H1 (cell line): ENCODE measurements at regions not wholly inside any gene's neighbourhood (a gene's known extent, or its start where the extent isn't known, plus 50 kb on each side); places are given as distances from the start of the nearest gene placed in this dataset.

Experiments used
- CTCF ChIA-PET: fragments of 300-600 bp; sonication (Branson Sonifier 250); formaldehyde crosslinking; loops from one replicate; lab custom pipeline; 2021; ENCODE audit not compliant: partially characterized antibody; lab: Charles Lee
- POLR2A ChIA-PET: fragments of 300-600 bp; sonication (Branson Sonifier 250); formaldehyde crosslinking; loops from one replicate; lab custom pipeline; 2021; ENCODE audit warnings: inconsistent platforms; ENCODE audit not compliant: partially characterized antibody; lab: Charles Lee
- DNase-seq, 2 experiments: peaks; one replicate each; pipeline versions ENCODE4 v3.0.0 to v3.0.0-alpha.2; 2010 to 2022; ENCODE audit warnings: low spot score in 2 of 2, low read depth in 1 of 2, mixed read lengths in 1 of 2
- FAIRE-seq: peaks from 2 replicates; lab custom pipeline; 2011; peaks lifted over from hg19 to GRCh38; lab: Jason Lieb, UNC
- H2AFZ ChIP-seq: 2 replicates; pipeline ENCODE4 v1.8.1; 2012; ENCODE audit warnings: low read length, inconsistent platforms
- H2AK5ac ChIP-seq: 2 replicates; pipeline ENCODE4 v1.6.1; 2013; ENCODE audit warnings: low read depth, low read length
- H2BK120ac ChIP-seq: replicated peaks from 2 replicates; pipeline ENCODE3; 2013; ENCODE audit warnings: low read depth, low read length, inconsistent platforms
- H2BK12ac ChIP-seq: 2 replicates; pipeline ENCODE4 v1.6.1; 2013; ENCODE audit warnings: low read depth, low read length
- H2BK15ac ChIP-seq: 2 replicates; pipeline ENCODE4 v1.6.1; 2013; ENCODE audit warnings: low read length
- H2BK20ac ChIP-seq: 2 replicates; pipeline ENCODE4 v1.6.1; 2013; ENCODE audit warnings: low read length
- H2BK5ac ChIP-seq: 2 replicates; pipeline ENCODE4 v1.6.1; 2013; ENCODE audit warnings: low read depth, low read length
- H3K14ac ChIP-seq: 2 replicates; pipeline ENCODE4 v1.6.1; 2013; ENCODE audit warnings: inconsistent platforms; ENCODE audit not compliant: insufficient read length
- H3K18ac ChIP-seq: 2 replicates; pipeline ENCODE4 v1.6.1; 2013; ENCODE audit warnings: low read length; ENCODE audit errors: extremely low read depth
- H3K23ac ChIP-seq: 2 replicates; pipeline ENCODE4 v1.6.1; 2013; ENCODE audit warnings: inconsistent platforms; ENCODE audit not compliant: insufficient read length
- H3K23me2 ChIP-seq: 2 replicates; pipeline ENCODE4 v1.6.1; 2013; ENCODE audit warnings: low read depth, low read length
- H3K27ac ChIP-seq: 2 replicates; pipeline ENCODE4 v1.6.1; 2011; ENCODE audit warnings: low read depth, low read length, inconsistent platforms
- H3K27me3 ChIP-seq, 4 experiments: replicated peaks in 1 of 4; 1 replicate in 1 of 4; 2 replicates in 3 of 4; pipeline versions ENCODE4 v1.6.1 to v1.8.1; 2011 to 2013; ENCODE audit warnings: low read length in 3 of 4, mild to moderate bottlenecking in 3 of 4, inconsistent platforms in 2 of 4, mixed read lengths in 2 of 4, moderate library complexity in 1 of 4; ENCODE audit not compliant: control insufficient read depth in 3 of 4, insufficient read depth in 3 of 4; ENCODE audit errors: extremely low read depth in 1 of 4
- H3K36me3 ChIP-seq, 4 experiments: 2 replicates each; pipeline versions ENCODE4 v1.6.1 to v1.8.1; 2011 to 2013; ENCODE audit warnings: mild to moderate bottlenecking in 4 of 4, low read length in 3 of 4, moderate library complexity in 2 of 4, control low read depth in 1 of 4, inconsistent platforms in 1 of 4; ENCODE audit not compliant: insufficient read depth in 4 of 4, control insufficient read depth in 2 of 4
- H3K4ac ChIP-seq: replicated peaks from 2 replicates; pipeline ENCODE3; 2013; ENCODE audit warnings: low read length, low read depth, mixed read lengths, inconsistent platforms; ENCODE audit not compliant: insufficient read length
- H3K4me1 ChIP-seq, 4 experiments: replicated peaks in 1 of 4; 1 replicate in 1 of 4; 2 replicates in 3 of 4; pipeline versions ENCODE4 v1.6.1 to v1.8.1; 2011 to 2013; ENCODE audit warnings: low read length in 3 of 4, inconsistent platforms in 2 of 4, mixed read lengths in 1 of 4; ENCODE audit not compliant: insufficient read depth in 4 of 4, control insufficient read depth in 3 of 4
- H3K4me2 ChIP-seq, 2 experiments: 2 replicates each; pipeline versions ENCODE4 v1.6.1 to v1.8.1; 2011 to 2013; ENCODE audit warnings: low read depth in 2 of 2, low read length in 2 of 2, control low read depth in 1 of 2, inconsistent platforms in 1 of 2, mild to moderate bottlenecking in 1 of 2; ENCODE audit not compliant: insufficient read depth in 1 of 2
- H3K4me3 ChIP-seq, 4 experiments: fragments of 200-600, 300-600 bp in 1 of 4; sonication (generic), shearing (Covaris generic), sonication (Bioruptor Twin) in 1 of 4; 2 replicates each; pipeline versions ENCODE4 v1.5.1 to v1.8.1; 2011 to 2016; ENCODE audit warnings: low read length in 4 of 4, low read depth in 3 of 4, control low read depth in 2 of 4, inconsistent platforms in 2 of 4, mild to moderate bottlenecking in 2 of 4, mixed read lengths in 1 of 4, moderate library complexity in 1 of 4; ENCODE audit not compliant: insufficient read depth in 2 of 4; ENCODE audit errors: extremely low read depth in 1 of 4
- H3K56ac ChIP-seq: replicated peaks from 2 replicates; pipeline ENCODE3; 2013; ENCODE audit warnings: low read depth, mild to moderate bottlenecking, mixed read lengths, low read length, inconsistent platforms; ENCODE audit not compliant: insufficient read length
- H3K79me1 ChIP-seq: 2 replicates; pipeline ENCODE4 v1.6.1; 2013; ENCODE audit warnings: low read depth, low read length, control low read depth
- H3K79me2 ChIP-seq, 2 experiments: 2 replicates each; pipeline versions ENCODE4 v1.6.1 to v1.8.1; 2012 to 2013; ENCODE audit warnings: low read length in 2 of 2, mild to moderate bottlenecking in 2 of 2, inconsistent platforms in 1 of 2; ENCODE audit not compliant: insufficient read depth in 2 of 2, control insufficient read depth in 1 of 2
- H3K9ac ChIP-seq, 4 experiments: replicated peaks in 1 of 4; 1 replicate in 1 of 4; 2 replicates in 3 of 4; pipeline versions ENCODE4 v1.6.1 to v1.8.1; 2011 to 2013; ENCODE audit warnings: low read depth in 3 of 4, low read length in 3 of 4, control low read depth in 2 of 4, mild to moderate bottlenecking in 2 of 4, moderate library complexity in 2 of 4, inconsistent platforms in 1 of 4; ENCODE audit errors: extremely low read depth in 1 of 4
- H3K9me3 ChIP-seq, 2 experiments: 2 replicates each; pipeline versions ENCODE4 v1.6.1 to v1.8.1; 2012 to 2013; ENCODE audit warnings: mild to moderate bottlenecking in 2 of 2, moderate library complexity in 2 of 2, control low read depth in 1 of 2, inconsistent platforms in 1 of 2, low read depth in 1 of 2, low read length in 1 of 2, mixed read lengths in 1 of 2; ENCODE audit not compliant: insufficient read depth in 2 of 2
- H4K20me1 ChIP-seq, 2 experiments: replicated peaks in 1 of 2; 2 replicates each; pipeline versions ENCODE3 to v1.8.1; 2011 to 2013; ENCODE audit warnings: inconsistent platforms in 2 of 2, low read length in 2 of 2, mild to moderate bottlenecking in 1 of 2; ENCODE audit not compliant: insufficient read depth in 2 of 2, control insufficient read depth in 1 of 2
- H4K5ac ChIP-seq: 2 replicates; pipeline ENCODE4 v1.6.1; 2013; ENCODE audit warnings: low read length, low read depth, mixed read lengths, inconsistent platforms; ENCODE audit not compliant: insufficient read length
- H4K8ac ChIP-seq: 2 replicates; pipeline ENCODE4 v1.8.0; 2013; ENCODE audit warnings: mild to moderate bottlenecking, moderate library complexity, low read length, inconsistent platforms; ENCODE audit not compliant: insufficient read depth; ENCODE audit errors: extremely low read depth
- H4K91ac ChIP-seq: replicated peaks from 2 replicates; pipeline ENCODE3; 2013; ENCODE audit warnings: low read length, mixed read lengths, inconsistent platforms; ENCODE audit not compliant: insufficient read length
- BCL11A ChIP-seq, 2 experiments: IDR thresholded peaks; one replicate each; pipeline ENCODE4 v1.6.1; 2011; ENCODE audit warnings: low read depth in 2 of 2, low read length in 2 of 2, mild to moderate bottlenecking in 2 of 2
- CHD2 ChIP-seq: IDR thresholded peaks from 2 replicates; pipeline ENCODE4 v1.6.1; 2012; ENCODE audit warnings: low read length, improper control_type of control experiment
- EGR1 ChIP-seq: IDR thresholded peaks from 2 replicates; pipeline ENCODE4 v1.6.1; 2011; ENCODE audit warnings: low read depth, low read length, borderline replicate concordance
- HDAC2 ChIP-seq, 2 experiments: fragments of 300-600 bp in 1 of 2; sonication (generic) in 1 of 2; IDR thresholded peaks; 2 replicates each; pipeline ENCODE4 v1.6.1; 2011 to 2012; ENCODE audit warnings: low read depth in 2 of 2, low read length in 2 of 2, mild to moderate bottlenecking in 2 of 2, moderate library complexity in 2 of 2, borderline replicate concordance in 1 of 2, inconsistent platforms in 1 of 2
- PHF8 ChIP-seq: fragments of 200-600 bp; sonication (generic); conservative IDR thresholded peaks from 2 replicates; pipeline ENCODE4 v1.7.1; 2012; ENCODE audit warnings: low read depth, mild to moderate bottlenecking, inconsistent platforms, low read length, moderate library complexity
- RAD21 ChIP-seq, 2 experiments: IDR thresholded peaks in 1 of 2; conservative IDR thresholded peaks in 1 of 2; 2 replicates each; pipeline ENCODE4 v1.6.1; 2011; ENCODE audit warnings: low read depth in 2 of 2, low read length in 2 of 2, improper control_type of control experiment in 1 of 2, inconsistent platforms in 1 of 2, mild to moderate bottlenecking in 1 of 2, moderate library complexity in 1 of 2
- RXRA ChIP-seq: IDR thresholded peaks from 2 replicates; pipeline ENCODE4 v1.6.1; 2011; ENCODE audit warnings: low read depth, mild to moderate bottlenecking, low read length, moderate library complexity; ENCODE audit not compliant: insufficient read depth
- SP1 ChIP-seq: IDR thresholded peaks from 2 replicates; pipeline ENCODE4 v1.6.1; 2011; ENCODE audit warnings: low read depth, low read length
- TAF1 ChIP-seq: IDR thresholded peaks from 2 replicates; pipeline ENCODE4 v1.6.1; 2011; ENCODE audit warnings: mild to moderate bottlenecking, low read depth, low read length
- WGBS, 2 experiments: shearing (Covaris generic) in 1 of 2; methylation state at CpG; one replicate each; pipeline versions ENCODE4 v1.1.6 to v1.1.7; 2013 to 2015; ENCODE audit warnings: low lambda C conversion rate in 2 of 2, mixed read lengths in 2 of 2, inconsistent platforms in 1 of 2, low coverage in 1 of 2, missing lambda C conversion rate in 1 of 2; ENCODE audit not compliant: insufficient replicate concordance in 2 of 2, insufficient coverage in 1 of 2, insufficient read length in 1 of 2; ENCODE audit errors: extremely low coverage in 1 of 2, missing lambda C conversion rate in 1 of 2; 5-methylcytosine and 5-hydroxymethylcytosine counted together
- TF ChIP-seq, protein P1 (sequence below): IDR thresholded peaks from 2 replicates; pipeline ENCODE4 v1.6.1; 2012; ENCODE audit warnings: low read length, inconsistent platforms
- TF ChIP-seq, protein P2 (sequence below): IDR thresholded peaks from 2 replicates; pipeline ENCODE4 v1.6.1; 2012; ENCODE audit warnings: inconsistent platforms

DNA sequence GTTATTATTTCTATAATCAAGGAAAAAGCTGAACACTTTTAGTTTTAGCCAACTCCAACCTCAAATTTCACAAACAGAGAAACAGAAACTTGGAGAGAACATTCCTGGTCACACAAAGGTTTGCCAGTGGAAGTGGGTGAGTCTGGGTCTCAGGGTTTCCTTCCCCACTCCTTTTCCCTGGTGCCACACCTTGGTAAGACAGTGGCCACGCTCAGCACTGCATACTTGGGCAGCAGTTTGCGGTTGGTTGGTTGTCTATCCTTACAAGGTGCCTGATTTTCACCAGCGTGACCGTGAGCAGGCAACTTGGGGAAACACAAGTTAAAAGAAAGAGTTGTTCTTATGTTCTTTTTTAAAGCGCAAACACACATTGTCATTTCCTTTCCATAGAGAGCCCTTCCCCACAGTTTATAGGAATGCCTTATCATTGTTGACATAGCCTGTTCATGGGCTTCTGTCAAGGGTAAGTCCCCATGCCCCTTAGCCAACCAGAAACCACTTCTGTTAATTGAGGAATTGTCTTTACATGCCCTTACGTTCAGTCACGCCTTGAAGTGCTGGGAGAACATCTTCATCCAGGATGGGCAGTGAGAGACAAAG, 82.2 kb downstream of the RIN2 start:
- Histone ChIP-seq H3K79me2 (no peaks in the 10 kb centered on the region), H2BK120ac (no peak overlapping the region), H3K18ac (no peak overlapping the region), H4K91ac (no peak overlapping the region), H3K23ac (no peak overlapping the region), H3K9me3 (no peaks in the 10 kb centered on the region), H4K8ac (no peak overlapping the region), H3K14ac (no peak overlapping the region), H3K4me3 (no peak overlapping the region), H3K9ac (no peak overlapping the region), H3K23me2 (no peaks in the 10 kb centered on the region), H3K56ac (no peak overlapping the region), H2BK5ac (no peak overlapping the region), H3K36me3 (no peaks in the 10 kb centered on the region), H3K4me1 (no peaks in the 10 kb centered on the region), H3K4me2 (no peak overlapping the region), H2AFZ (no peak overlapping the region), H4K20me1 (no peaks in the 10 kb centered on the region), H2BK15ac (no peak overlapping the region), H3K79me1 (no peaks in the 10 kb centered on the region), H2BK12ac (no peak overlapping the region), H2BK20ac (no peak overlapping the region), H3K4ac (no peak overlapping the region), H3K27me3 (no peaks in the 10 kb centered on the region), H3K27ac (no peak overlapping the region), H4K5ac (no peak overlapping the region), H2AK5ac (no peak overlapping the region)
- DNase-seq (no peak), FAIRE-seq (no peak)
- ChIA-PET POLR2A (interaction anchor here (1.7 kb wide), 1 partner anchor 95 kb away, joined by 5 read pairs; no protein-coding TSS in a partner anchor), CTCF (interaction anchor here (0.5 to 1.0 kb wide), 2 partner anchors 112 to 120 kb away, joined by 3 read pairs; no protein-coding TSS in a partner anchor)
- WGBS, 2 experiments: 94% methylated on average over 7 of the region's 7 CpGs; no CpG with 5 or more reads in 1 of the 2 experiments
- no peak for TF ChIP-seq TAF1
- no peak for TF ChIP-seq PHF8
- TF ChIP-seq, protein P1, sequence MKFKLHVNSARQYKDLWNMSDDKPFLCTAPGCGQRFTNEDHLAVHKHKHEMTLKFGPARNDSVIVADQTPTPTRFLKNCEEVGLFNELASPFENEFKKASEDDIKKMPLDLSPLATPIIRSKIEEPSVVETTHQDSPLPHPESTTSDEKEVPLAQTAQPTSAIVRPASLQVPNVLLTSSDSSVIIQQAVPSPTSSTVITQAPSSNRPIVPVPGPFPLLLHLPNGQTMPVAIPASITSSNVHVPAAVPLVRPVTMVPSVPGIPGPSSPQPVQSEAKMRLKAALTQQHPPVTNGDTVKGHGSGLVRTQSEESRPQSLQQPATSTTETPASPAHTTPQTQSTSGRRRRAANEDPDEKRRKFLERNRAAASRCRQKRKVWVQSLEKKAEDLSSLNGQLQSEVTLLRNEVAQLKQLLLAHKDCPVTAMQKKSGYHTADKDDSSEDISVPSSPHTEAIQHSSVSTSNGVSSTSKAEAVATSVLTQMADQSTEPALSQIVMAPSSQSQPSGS: no peak
- TF ChIP-seq, protein P2, sequence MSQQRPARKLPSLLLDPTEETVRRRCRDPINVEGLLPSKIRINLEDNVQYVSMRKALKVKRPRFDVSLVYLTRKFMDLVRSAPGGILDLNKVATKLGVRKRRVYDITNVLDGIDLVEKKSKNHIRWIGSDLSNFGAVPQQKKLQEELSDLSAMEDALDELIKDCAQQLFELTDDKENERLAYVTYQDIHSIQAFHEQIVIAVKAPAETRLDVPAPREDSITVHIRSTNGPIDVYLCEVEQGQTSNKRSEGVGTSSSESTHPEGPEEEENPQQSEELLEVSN: no peak
- no peak for TF ChIP-seq CHD2
- TF ChIP-seq HDAC2 (IDR thresholded peaks at IDR 0.05; ENCODE audit: borderline replicate concordance in 1 of 2, low read depth in 2 of 2, low read length in 2 of 2): no peak
- TF ChIP-seq SP1: no peak
- no peak for TF ChIP-seq RAD21 (IDR thresholded peaks at IDR 0.05 in 1 of 2, conservative IDR thresholded peaks at IDR 0.05 in 1 of 2; ENCODE audit: low read depth in 2 of 2, low read length in 2 of 2)
- no peak for TF ChIP-seq EGR1
- no peak for TF ChIP-seq BCL11A (IDR thresholded peaks at IDR 0.05; ENCODE audit: low read depth in 2 of 2, low read length in 2 of 2)
- no peak for TF ChIP-seq RXRA
